HepG2 (cell line): ENCODE measurements at regions not wholly inside any gene's neighbourhood (a gene's known extent, or its start where the extent isn't known, plus 50 kb on each side); places are given as distances from the start of the nearest gene placed in this dataset.

Source experiments
- ATAC-seq: fragments of 200-7000 bp; cut with Tn5 transposase; 3 replicates; pipeline ENCODE4 v1.9.1; 2020; ENCODE audit warnings: mild to moderate bottlenecking, moderate library complexity
- BruUV-seq: library from RNA; stranded (reverse); fragments of 400-500 nt; replicated peaks from 2 replicates; lab custom pipeline; 2021; lab: Mats Ljungman, UMichigan
- CTCF ChIA-PET: fragments of 300-600 bp; formaldehyde crosslinking; extraction: SDS; loops from one replicate; lab custom pipeline; 2021; ENCODE audit warnings: low total read pairs, inconsistent platforms, low intra/inter-chr PET ratio; lab: Yijun Ruan, JAX
- POLR2A ChIA-PET: fragments of 350-600 bp; sonication (Branson Sonifier 250); formaldehyde crosslinking; loops from one replicate; lab custom pipeline; 2020; ENCODE audit warnings: antibody characterized with exemption, inconsistent platforms; lab: Yijun Ruan, JAX
- DNase-seq: peaks from one replicate; pipeline ENCODE4 v3.0.0-alpha.2; 2015; ENCODE audit warnings: low spot score
- FAIRE-seq: peaks from 3 replicates; lab custom pipeline; 2011; peaks lifted over from hg19 to GRCh38; lab: Jason Lieb, UNC
- H2AFZ ChIP-seq: one replicate; pipeline ENCODE4 v1.6.1; 2011; ENCODE audit warnings: low read length, inconsistent platforms
- H3K27ac ChIP-seq: fragments of 300-600 bp; 3 replicates; pipeline ENCODE4 v1.8.0; 2011; ENCODE audit warnings: mixed run types, mild to moderate bottlenecking, mixed read lengths, low read length, inconsistent platforms; ENCODE audit not compliant: insufficient read depth; ENCODE audit errors: extremely low read length
- H3K27me3 ChIP-seq, 2 experiments: fragments of 200-600 bp in 1 of 2; 2 replicates in 1 of 2; 3 replicates in 1 of 2; pipeline versions ENCODE4 v1.6.0 to v1.8.0; 2011; ENCODE audit warnings: low read length in 2 of 2, mild to moderate bottlenecking in 2 of 2, moderate library complexity in 2 of 2, inconsistent platforms in 1 of 2; ENCODE audit not compliant: insufficient read depth in 2 of 2, control insufficient read depth in 1 of 2
- H3K36me3 ChIP-seq, 2 experiments: fragments of 200-600 bp in 1 of 2; replicated peaks in 1 of 2; 2 replicates in 1 of 2; 3 replicates in 1 of 2; pipeline versions ENCODE4 v1.5.1 to v1.8.0; 2011; ENCODE audit warnings: low read length in 2 of 2, inconsistent platforms in 1 of 2; ENCODE audit not compliant: insufficient read depth in 2 of 2, control insufficient read depth in 1 of 2
- H3K4me1 ChIP-seq: 2 replicates; pipeline ENCODE4 v1.5.1; 2012; ENCODE audit warnings: low read length, inconsistent platforms; ENCODE audit not compliant: insufficient read depth
- H3K4me2 ChIP-seq: 2 replicates; pipeline ENCODE4 v1.6.0; 2011; ENCODE audit warnings: low read depth, low read length, inconsistent platforms
- H3K4me3 ChIP-seq, 3 experiments: fragments of 200-600 bp in 1 of 3; sonication (generic), shearing (Covaris generic) in 1 of 3; replicated peaks in 1 of 3; 2 replicates each; pipeline ENCODE4 v1.5.1; 2011 to 2016; ENCODE audit warnings: low read length in 3 of 3, inconsistent platforms in 2 of 3, low read depth in 2 of 3, mild to moderate bottlenecking in 2 of 3, control low read depth in 1 of 3, mixed read lengths in 1 of 3; ENCODE audit not compliant: insufficient read depth in 1 of 3
- H3K79me2 ChIP-seq: one replicate; pipeline ENCODE4 v1.6.1; 2011; ENCODE audit warnings: low read length, inconsistent platforms; ENCODE audit not compliant: insufficient read depth
- H3K9ac ChIP-seq: 2 replicates; pipeline ENCODE4 v1.6.0; 2011; ENCODE audit warnings: mild to moderate bottlenecking, low read depth, low read length, inconsistent platforms; ENCODE audit not compliant: insufficient read depth
- H3K9me3 ChIP-seq: 2 replicates; pipeline ENCODE4 v1.5.1; 2012; ENCODE audit warnings: mild to moderate bottlenecking, low read length
- H4K20me1 ChIP-seq: 2 replicates; pipeline ENCODE4 v1.6.0; 2011; ENCODE audit warnings: inconsistent platforms, mild to moderate bottlenecking, low read length, moderate library complexity; ENCODE audit not compliant: insufficient read depth
- FOXO1 ChIP-seq: sonication (generic); formaldehyde crosslinking; IDR thresholded peaks from 2 replicates; pipeline ENCODE4 v1.4.0; 2020; ENCODE audit warnings: missing genetic modification reagents
- HDAC2 ChIP-seq: sonication (generic); formaldehyde crosslinking; IDR thresholded peaks from 2 replicates; pipeline ENCODE4 v1.4.0; 2020; ENCODE audit warnings: missing genetic modification reagents
- HES4 ChIP-seq: sonication (generic); formaldehyde crosslinking; IDR thresholded peaks from 2 replicates; pipeline ENCODE4 v1.9.0; 2021; ENCODE audit warnings: mild to moderate bottlenecking, missing genetic modification reagents, borderline replicate concordance
- MIER3 ChIP-seq: IDR thresholded peaks from 2 replicates; pipeline ENCODE4 v1.6.1; 2016; ENCODE audit warnings: missing compliant biosample characterization, borderline replicate concordance
- POGZ ChIP-seq: sonication (generic); formaldehyde crosslinking; IDR thresholded peaks from 2 replicates; pipeline ENCODE4 v1.4.0; 2020; ENCODE audit warnings: mild to moderate bottlenecking, missing genetic modification reagents
- RFX5 ChIP-seq: IDR thresholded peaks from 2 replicates; pipeline ENCODE4 v1.6.1; 2011; ENCODE audit warnings: low read depth, low read length, improper control_type of control experiment
- SRY ChIP-seq: sonication (generic); formaldehyde crosslinking; IDR thresholded peaks from 2 replicates; pipeline ENCODE4 v1.8.0; 2022; ENCODE audit warnings: mild to moderate bottlenecking, missing genetic modification reagents
- ZNF644 ChIP-seq: IDR thresholded peaks from 2 replicates; pipeline ENCODE4 v1.6.1; 2016; ENCODE audit warnings: low read depth
- ZNF75D ChIP-seq: sonication (generic); formaldehyde crosslinking; IDR thresholded peaks from 2 replicates; pipeline ENCODE4 v1.8.1; 2023; ENCODE audit warnings: missing genetic modification reagents, mild to moderate bottlenecking, borderline replicate concordance
- ZNF790 ChIP-seq: sonication (generic); formaldehyde crosslinking; IDR thresholded peaks from 2 replicates; pipeline ENCODE4 v1.8.0; 2022; ENCODE audit warnings: missing genetic modification reagents, mild to moderate bottlenecking, borderline replicate concordance
- ZNF83 ChIP-seq: sonication (generic); formaldehyde crosslinking; IDR thresholded peaks from 2 replicates; pipeline ENCODE4 v1.4.0; 2020; ENCODE audit warnings: missing genetic modification reagents, mild to moderate bottlenecking, borderline replicate concordance
- WGBS: methylation state at CpG from one replicate; pipeline ENCODE4 v1.1.6; 2017; ENCODE audit warnings: low lambda C conversion rate; 5-methylcytosine and 5-hydroxymethylcytosine counted together
- in situ Hi-C: cut with HindIII; loops from 2 replicates; pipeline ENCODE4 v1.10.0; 2017; ENCODE audit warnings: low pct_unique_long_range_greater_than_20kb; ENCODE audit not compliant: extremely low pct_ligation_motif_present
- intact Hi-C: fragments of 100-400 bp; cut with micrococcal nuclease; formaldehyde crosslinking; loops from one replicate; pipeline ENCODE4 v1.10.0; 2022; ENCODE audit not compliant: unreplicated experiment
- TF ChIP-seq, protein P1 (sequence below): sonication (generic); formaldehyde crosslinking; IDR thresholded peaks from 2 replicates; pipeline ENCODE4 v1.4.0; 2020; ENCODE audit warnings: missing genetic modification reagents
- TF ChIP-seq, protein P2 (sequence below): sonication (generic); formaldehyde crosslinking; conservative IDR thresholded peaks from 2 replicates; pipeline ENCODE4 v1.8.1; 2023; ENCODE audit warnings: missing genetic modification reagents

DNA sequence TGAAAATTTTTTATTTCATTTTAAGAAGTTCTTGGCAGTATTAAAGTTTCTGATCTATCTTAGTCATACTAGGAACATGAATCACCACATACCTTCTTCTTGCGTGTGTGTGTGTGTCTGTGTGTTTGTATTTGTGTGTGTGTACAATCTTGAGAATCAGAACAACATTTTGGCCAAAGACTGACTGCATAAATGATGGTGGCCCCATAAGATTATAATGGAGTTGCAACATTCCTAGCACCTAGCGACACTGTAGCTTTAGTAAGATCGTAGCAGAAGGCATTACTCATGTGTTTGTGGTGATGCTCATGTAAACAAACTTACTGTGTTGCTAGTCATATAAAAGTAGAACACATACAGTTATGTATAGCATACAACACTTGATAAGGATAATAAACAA, 205.4 kb downstream of the FAM76B start:
- no peaks in the 10 kb centered on the region for H3K36me3 ChIP-seq
- ATAC-seq (no peak), FAIRE-seq (no peak), DNase-seq (no peak)
- no peak overlapping the region for H2AFZ ChIP-seq
- no peak overlapping the region for H3K4me2 ChIP-seq
- H4K20me1 ChIP-seq: no peaks in the 10 kb centered on the region
- H3K9me3 ChIP-seq: no peaks in the 10 kb centered on the region
- BruUV-seq: no TSS peak
- 27% methylated on average over 3 of the region's 3 CpGs for WGBS
- H3K79me2 ChIP-seq: no peaks in the 10 kb centered on the region
- CTCF ChIA-PET: no interaction called here
- H3K27ac ChIP-seq: no peak overlapping the region
- POLR2A ChIA-PET: no interaction called here
- no peaks in the 10 kb centered on the region for H3K4me1 ChIP-seq
- intact Hi-C loops: no loop called here
- H3K4me3 ChIP-seq: no peak overlapping the region
- in situ Hi-C loops: no loop called here
- no peaks in the 10 kb centered on the region for H3K27me3 ChIP-seq
- TF ChIP-seq FOXO1 (CRISPR knock-in tag): no peak
- H3K9ac ChIP-seq: no peak overlapping the region

DNA sequence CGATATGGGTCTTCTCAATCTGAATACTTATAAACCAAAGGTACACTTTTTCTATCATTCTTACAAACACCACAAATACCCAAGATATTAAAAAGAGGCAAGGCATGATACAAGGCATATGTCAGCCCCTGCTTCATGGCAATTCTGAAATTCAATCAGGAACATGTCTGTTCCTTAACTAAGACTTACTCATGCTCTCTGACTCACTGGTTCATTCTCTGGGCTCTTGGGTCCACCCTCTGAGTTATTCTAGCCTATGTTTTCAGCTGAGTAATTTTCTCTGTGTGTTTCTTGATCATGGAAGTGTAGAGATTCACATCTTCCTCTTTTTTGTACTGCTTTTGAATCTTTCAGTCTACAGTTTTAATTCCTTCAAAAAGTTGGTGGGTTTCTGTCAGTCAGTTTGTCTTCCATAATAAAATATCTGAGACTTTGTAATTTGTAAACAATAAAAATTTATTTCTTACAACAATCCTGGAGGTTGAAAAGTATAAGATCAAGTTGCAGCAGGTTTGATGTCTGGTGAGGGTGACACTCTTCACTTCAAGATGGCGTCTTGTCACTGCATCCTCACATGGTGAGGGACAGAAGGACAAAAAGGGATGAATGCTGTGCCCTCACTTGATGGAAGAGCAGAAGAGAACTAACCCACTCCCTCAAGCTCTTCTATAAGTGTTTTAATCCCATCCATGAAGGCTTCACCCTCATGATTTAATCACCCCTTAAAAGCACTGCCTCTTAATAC, 211.7 kb downstream of the FAM76B start:
- FAIRE-seq (no peak), DNase-seq (no peak), ATAC-seq (no peak)
- Histone ChIP-seq H4K20me1 (no peaks in the 10 kb centered on the region), H3K4me2 (no peak overlapping the region), H2AFZ (no peak overlapping the region), H3K79me2 (no peaks in the 10 kb centered on the region), H3K4me1 (no peaks in the 10 kb centered on the region), H3K36me3 (no peaks in the 10 kb centered on the region), H3K4me3 (no peak overlapping the region), H3K27ac (no peak overlapping the region), H3K9me3 (no peaks in the 10 kb centered on the region), H3K27me3 (no peaks in the 10 kb centered on the region), H3K9ac (no peak overlapping the region)
- ChIA-PET CTCF (no interaction called here), POLR2A (no interaction called here)
- BruUV-seq: no TSS peak
- in situ Hi-C loops: no loop called here
- intact Hi-C loops: loop anchor here (10.0 kb wide), 1 partner anchor 103 kb away; no protein-coding TSS in a partner anchor
- WGBS: 0% methylated on average over 2 of the region's 2 CpGs
- no peak for TF ChIP-seq ZNF644
- no peak for TF ChIP-seq ZNF83 (CRISPR knock-in tag)
- TF ChIP-seq HES4: no peak
- no peak for TF ChIP-seq POGZ
- TF ChIP-seq HDAC2 (CRISPR knock-in tag): no peak
- no peak for TF ChIP-seq ZNF790 (CRISPR knock-in tag)
- TF ChIP-seq, protein P1, sequence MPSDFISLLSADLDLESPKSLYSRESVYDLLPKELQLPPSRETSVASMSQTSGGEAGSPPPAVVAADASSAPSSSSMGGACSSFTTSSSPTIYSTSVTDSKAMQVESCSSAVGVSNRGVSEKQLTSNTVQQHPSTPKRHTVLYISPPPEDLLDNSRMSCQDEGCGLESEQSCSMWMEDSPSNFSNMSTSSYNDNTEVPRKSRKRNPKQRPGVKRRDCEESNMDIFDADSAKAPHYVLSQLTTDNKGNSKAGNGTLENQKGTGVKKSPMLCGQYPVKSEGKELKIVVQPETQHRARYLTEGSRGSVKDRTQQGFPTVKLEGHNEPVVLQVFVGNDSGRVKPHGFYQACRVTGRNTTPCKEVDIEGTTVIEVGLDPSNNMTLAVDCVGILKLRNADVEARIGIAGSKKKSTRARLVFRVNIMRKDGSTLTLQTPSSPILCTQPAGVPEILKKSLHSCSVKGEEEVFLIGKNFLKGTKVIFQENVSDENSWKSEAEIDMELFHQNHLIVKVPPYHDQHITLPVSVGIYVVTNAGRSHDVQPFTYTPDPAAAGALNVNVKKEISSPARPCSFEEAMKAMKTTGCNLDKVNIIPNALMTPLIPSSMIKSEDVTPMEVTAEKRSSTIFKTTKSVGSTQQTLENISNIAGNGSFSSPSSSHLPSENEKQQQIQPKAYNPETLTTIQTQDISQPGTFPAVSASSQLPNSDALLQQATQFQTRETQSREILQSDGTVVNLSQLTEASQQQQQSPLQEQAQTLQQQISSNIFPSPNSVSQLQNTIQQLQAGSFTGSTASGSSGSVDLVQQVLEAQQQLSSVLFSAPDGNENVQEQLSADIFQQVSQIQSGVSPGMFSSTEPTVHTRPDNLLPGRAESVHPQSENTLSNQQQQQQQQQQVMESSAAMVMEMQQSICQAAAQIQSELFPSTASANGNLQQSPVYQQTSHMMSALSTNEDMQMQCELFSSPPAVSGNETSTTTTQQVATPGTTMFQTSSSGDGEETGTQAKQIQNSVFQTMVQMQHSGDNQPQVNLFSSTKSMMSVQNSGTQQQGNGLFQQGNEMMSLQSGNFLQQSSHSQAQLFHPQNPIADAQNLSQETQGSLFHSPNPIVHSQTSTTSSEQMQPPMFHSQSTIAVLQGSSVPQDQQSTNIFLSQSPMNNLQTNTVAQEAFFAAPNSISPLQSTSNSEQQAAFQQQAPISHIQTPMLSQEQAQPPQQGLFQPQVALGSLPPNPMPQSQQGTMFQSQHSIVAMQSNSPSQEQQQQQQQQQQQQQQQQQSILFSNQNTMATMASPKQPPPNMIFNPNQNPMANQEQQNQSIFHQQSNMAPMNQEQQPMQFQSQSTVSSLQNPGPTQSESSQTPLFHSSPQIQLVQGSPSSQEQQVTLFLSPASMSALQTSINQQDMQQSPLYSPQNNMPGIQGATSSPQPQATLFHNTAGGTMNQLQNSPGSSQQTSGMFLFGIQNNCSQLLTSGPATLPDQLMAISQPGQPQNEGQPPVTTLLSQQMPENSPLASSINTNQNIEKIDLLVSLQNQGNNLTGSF: no peak
- TF ChIP-seq, protein P2, sequence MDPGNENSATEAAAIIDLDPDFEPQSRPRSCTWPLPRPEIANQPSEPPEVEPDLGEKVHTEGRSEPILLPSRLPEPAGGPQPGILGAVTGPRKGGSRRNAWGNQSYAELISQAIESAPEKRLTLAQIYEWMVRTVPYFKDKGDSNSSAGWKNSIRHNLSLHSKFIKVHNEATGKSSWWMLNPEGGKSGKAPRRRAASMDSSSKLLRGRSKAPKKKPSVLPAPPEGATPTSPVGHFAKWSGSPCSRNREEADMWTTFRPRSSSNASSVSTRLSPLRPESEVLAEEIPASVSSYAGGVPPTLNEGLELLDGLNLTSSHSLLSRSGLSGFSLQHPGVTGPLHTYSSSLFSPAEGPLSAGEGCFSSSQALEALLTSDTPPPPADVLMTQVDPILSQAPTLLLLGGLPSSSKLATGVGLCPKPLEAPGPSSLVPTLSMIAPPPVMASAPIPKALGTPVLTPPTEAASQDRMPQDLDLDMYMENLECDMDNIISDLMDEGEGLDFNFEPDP (CRISPR knock-in tag): no peak
- TF ChIP-seq RFX5: no peak
- no peak for TF ChIP-seq ZNF75D
- TF ChIP-seq SRY: no peak
- TF ChIP-seq MIER3 (CRISPR knock-in tag): no peak
